ENCODE measurements at regions not wholly inside any gene's neighbourhood (a gene's known extent, or its start where the extent isn't known, plus 50 kb on each side); places are given as distances from the start of the nearest gene placed in this dataset.
A peak's percentile ranks its signal among the peaks of the same experiment; 100 is the strongest.

GRCh38 chr12:58211211-58211610, 269.8 kb downstream of the ATP23 start:
- no peak for TF ChIP-seq CTCF (IDR thresholded peaks at IDR 0.05; ENCODE audit: control extremely low read depth, extremely low read depth)
- DNase-seq = no peak
- H3K9ac ChIP-seq (ENCODE audit: insufficient read depth in 1 of 2, low read length in 2 of 2) = no peak overlapping the region
- WGBS, 2 donors = 89 to 95% methylated on average over 9 of the region's 9 CpGs
- no peaks in the 10 kb centered on the region for H3K4me1 ChIP-seq (ENCODE audit: control insufficient read depth in 5 of 5, insufficient read depth in 5 of 5, low read length in 5 of 5)
- H3K9me3 ChIP-seq (ENCODE audit: control insufficient read depth in 4 of 4, insufficient read depth in 3 of 4, low read length in 3 of 4) = peaks cover 0 to 4% (median 0%) of the 10 kb centered on the region in 4 donors
- no peaks in the 10 kb centered on the region for H3K27me3 ChIP-seq (ENCODE audit: control insufficient read depth in 3 of 3, insufficient read depth in 3 of 3, low read length in 2 of 3)
- H3K27ac ChIP-seq (ENCODE audit: low read depth in 1 of 2, low read length in 1 of 2) = no peak overlapping the region
- ATAC-seq (ENCODE audit: insufficient read depth, low FRiP score) = no peak
- H3K4me3 ChIP-seq = no peak overlapping the region
- H3K36me3 ChIP-seq (ENCODE audit: control insufficient read depth in 4 of 4, insufficient read depth in 4 of 4, low read length in 4 of 4) = no peaks in the 10 kb centered on the region

DNA sequence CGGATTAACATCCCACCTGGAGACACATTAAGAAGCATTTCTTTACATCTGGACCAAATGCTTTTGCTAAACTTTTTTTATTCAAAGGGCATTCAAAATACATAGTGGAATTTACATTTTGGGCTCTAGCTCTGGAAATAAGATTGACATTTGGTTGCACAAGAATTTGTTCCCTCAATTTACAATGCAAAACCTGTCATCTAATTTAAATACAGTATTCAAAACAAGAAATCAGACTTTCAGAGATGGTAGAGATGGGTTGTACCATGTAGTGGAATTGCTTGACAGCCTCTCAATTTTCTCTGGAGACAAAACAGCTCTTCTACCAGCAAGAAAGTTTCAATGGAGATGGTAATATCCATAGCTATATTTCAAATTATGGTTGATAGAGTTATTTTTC, 275.8 kb downstream of the ATP23 start:
- no peak for ATAC-seq (ENCODE audit: insufficient read depth, low FRiP score)
- Histone ChIP-seq H3K9me3 (ENCODE audit: control insufficient read depth in 4 of 4, insufficient read depth in 3 of 4, low read length in 3 of 4) (no peaks in the 10 kb centered on the region), H3K36me3 (ENCODE audit: control insufficient read depth in 4 of 4, insufficient read depth in 4 of 4, low read length in 4 of 4) (no peaks in the 10 kb centered on the region), H3K27ac (ENCODE audit: low read depth in 1 of 2, low read length in 1 of 2) (no peak overlapping the region), H3K4me1 (ENCODE audit: control insufficient read depth in 5 of 5, insufficient read depth in 5 of 5, low read length in 5 of 5) (peaks cover 0 to under 1% (median 0%) of the 10 kb centered on the region in 5 donors), H3K4me3 (no peak overlapping the region), H3K9ac (ENCODE audit: insufficient read depth in 1 of 2, low read length in 2 of 2) (no peak overlapping the region), H3K27me3 (ENCODE audit: control insufficient read depth in 3 of 3, insufficient read depth in 3 of 3, low read length in 2 of 3) (no peaks in the 10 kb centered on the region)
- DNase-seq = no peak
- no peak for TF ChIP-seq CTCF (IDR thresholded peaks at IDR 0.05; ENCODE audit: control extremely low read depth, extremely low read depth)
- 94 to 100% methylated on average over 1 of the region's 1 CpG for WGBS, 2 donors

GRCh38 chr12:58224536-58225105, 283.3 kb downstream of the ATP23 start:
- no peak for ATAC-seq (ENCODE audit: insufficient read depth, low FRiP score)
- DNase-seq = peak in 2 of 3 donors; percentile 71
- no peak overlapping the region for H3K4me3 ChIP-seq
- H3K9ac ChIP-seq (ENCODE audit: insufficient read depth in 1 of 2, low read length in 2 of 2) = no peak overlapping the region
- WGBS, 2 donors = 75 to 78% methylated on average over 3 of the region's 3 CpGs
- H3K36me3 ChIP-seq (ENCODE audit: control insufficient read depth in 4 of 4, insufficient read depth in 4 of 4, low read length in 4 of 4) = no peaks in the 10 kb centered on the region
- TF ChIP-seq CTCF (IDR thresholded peaks at IDR 0.05; ENCODE audit: control extremely low read depth, extremely low read depth) = no peak
- H3K27ac ChIP-seq (ENCODE audit: low read depth in 1 of 2, low read length in 1 of 2) = no peak overlapping the region
- H3K27me3 ChIP-seq (ENCODE audit: control insufficient read depth in 3 of 3, insufficient read depth in 3 of 3, low read length in 2 of 3) = no peaks in the 10 kb centered on the region
- peaks cover 0 to 26% (median 3%) of the 10 kb centered on the region in 5 donors for H3K4me1 ChIP-seq (ENCODE audit: control insufficient read depth in 5 of 5, insufficient read depth in 5 of 5, low read length in 5 of 5)
- no peaks in the 10 kb centered on the region for H3K9me3 ChIP-seq (ENCODE audit: control insufficient read depth in 4 of 4, insufficient read depth in 3 of 4, low read length in 3 of 4)

All from lung (tissue), 11 donors.